Tibial artery (tissue), 4 donors: ENCODE measurements at regions not wholly inside any gene's neighbourhood (a gene's known extent, or its start where the extent isn't known, plus 50 kb on each side); places are given as distances from the start of the nearest gene placed in this dataset.
"Not testable (repeated sequence)": the region's sequence is repeated elsewhere in the genome, so short reads cannot be mapped to it uniquely, and the experiment has no call there.

Source experiments
- DNase-seq, 2 donors: peaks; one replicate each; pipeline ENCODE4 v3.0.0-alpha.2; 2019
- H3K27ac ChIP-seq, 2 donors: fragments of 200-600 bp; sonication (generic) in 1 of 2; 1 replicate in 1 of 2; 2 replicates in 1 of 2; pipeline ENCODE4 v1.5.1; 2018 to 2019; ENCODE audit warnings: mild to moderate bottlenecking in 1 of 2
- H3K27me3 ChIP-seq, 2 donors: fragments of 200-600 bp; sonication (generic) in 1 of 2; one replicate each; pipeline versions ENCODE4 v1.5.1 to v1.6.0; 2016 to 2019
- H3K36me3 ChIP-seq, 3 donors: fragments of 200-600 bp; sonication (generic) in 2 of 3; one replicate each; pipeline ENCODE4 v1.5.1; 2016 to 2019; ENCODE audit warnings: mild to moderate bottlenecking in 2 of 3
- H3K4me1 ChIP-seq, 4 donors: fragments of 200-600 bp; sonication (generic) in 2 of 4; 1 replicate in 3 of 4; 2 replicates in 1 of 4; pipeline ENCODE4 v1.5.1; 2016 to 2019
- H3K4me3 ChIP-seq, 2 donors: fragments of 200-600 bp; sonication (generic) in 1 of 2; 1 replicate in 1 of 2; 2 replicates in 1 of 2; pipeline ENCODE4 v1.5.1; 2018 to 2019; ENCODE audit warnings: mild to moderate bottlenecking in 2 of 2
- H3K9me3 ChIP-seq, 3 donors: fragments of 200-600 bp; sonication (generic) in 1 of 3; one replicate each; pipeline ENCODE4 v1.5.1; 2016 to 2019
- intact Hi-C: fragments of 100-400 bp; cut with DNase I; formaldehyde crosslinking; loops from one replicate; pipeline ENCODE4 v1.15.0; 2023; ENCODE audit warnings: low total_unique reads
- TF ChIP-seq, protein P1 (sequence below), 2 experiments: fragments of 200-600 bp in 1 of 2; fragments of 450-650 bp in 1 of 2; IDR thresholded peaks; one replicate each; pipeline ENCODE4 v1.5.1; 2017 to 2019; ENCODE audit warnings: antibody characterized with exemption in 2 of 2, mild to moderate bottlenecking in 1 of 2, moderate library complexity in 1 of 2

GRCh38 chr3:181484026-181484425, 227.7 kb upstream of the SOX2 start:
- no peaks in the 10 kb centered on the region for H3K36me3 ChIP-seq
- no peaks in the 10 kb centered on the region for H3K4me1 ChIP-seq
- no peaks in the 10 kb centered on the region for H3K9me3 ChIP-seq
- intact Hi-C loops = no loop called here
- no peak overlapping the region for H3K27ac ChIP-seq
- no peaks in the 10 kb centered on the region for H3K27me3 ChIP-seq
- DNase-seq = no peak
- TF ChIP-seq, protein P1, sequence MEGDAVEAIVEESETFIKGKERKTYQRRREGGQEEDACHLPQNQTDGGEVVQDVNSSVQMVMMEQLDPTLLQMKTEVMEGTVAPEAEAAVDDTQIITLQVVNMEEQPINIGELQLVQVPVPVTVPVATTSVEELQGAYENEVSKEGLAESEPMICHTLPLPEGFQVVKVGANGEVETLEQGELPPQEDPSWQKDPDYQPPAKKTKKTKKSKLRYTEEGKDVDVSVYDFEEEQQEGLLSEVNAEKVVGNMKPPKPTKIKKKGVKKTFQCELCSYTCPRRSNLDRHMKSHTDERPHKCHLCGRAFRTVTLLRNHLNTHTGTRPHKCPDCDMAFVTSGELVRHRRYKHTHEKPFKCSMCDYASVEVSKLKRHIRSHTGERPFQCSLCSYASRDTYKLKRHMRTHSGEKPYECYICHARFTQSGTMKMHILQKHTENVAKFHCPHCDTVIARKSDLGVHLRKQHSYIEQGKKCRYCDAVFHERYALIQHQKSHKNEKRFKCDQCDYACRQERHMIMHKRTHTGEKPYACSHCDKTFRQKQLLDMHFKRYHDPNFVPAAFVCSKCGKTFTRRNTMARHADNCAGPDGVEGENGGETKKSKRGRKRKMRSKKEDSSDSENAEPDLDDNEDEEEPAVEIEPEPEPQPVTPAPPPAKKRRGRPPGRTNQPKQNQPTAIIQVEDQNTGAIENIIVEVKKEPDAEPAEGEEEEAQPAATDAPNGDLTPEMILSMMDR (IDR thresholded peaks at IDR 0.05) = no peak
- H3K4me3 ChIP-seq = no peak overlapping the region

DNA sequence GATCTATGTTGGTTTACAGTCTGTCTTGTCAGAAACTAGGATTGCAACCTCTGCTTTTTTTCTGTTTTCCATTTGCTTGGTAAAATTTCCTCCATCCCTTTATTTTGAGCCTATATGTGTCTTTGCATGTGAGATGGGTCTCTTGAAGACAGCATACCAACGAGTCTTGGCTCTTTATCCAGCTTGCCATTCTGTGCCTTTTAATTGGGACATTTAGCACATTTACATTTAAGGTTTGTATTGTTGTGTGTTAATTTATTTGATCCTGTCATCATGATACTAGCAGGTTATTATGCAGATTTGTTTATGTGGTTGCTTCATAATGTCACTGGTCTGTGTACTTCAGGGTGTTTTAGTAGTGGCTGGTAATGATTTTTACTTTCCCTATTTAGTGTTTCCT, 236.6 kb upstream of the SOX2 start:
- intact Hi-C loops, H3K27ac ChIP-seq, H3K4me3 ChIP-seq, H3K36me3 ChIP-seq, DNase-seq, H3K4me1 ChIP-seq, H3K27me3 ChIP-seq: not testable (repeated sequence)
- peaks cover 0 to 23% (median 21%) of the 10 kb centered on the region in 3 donors for H3K9me3 ChIP-seq

DNA sequence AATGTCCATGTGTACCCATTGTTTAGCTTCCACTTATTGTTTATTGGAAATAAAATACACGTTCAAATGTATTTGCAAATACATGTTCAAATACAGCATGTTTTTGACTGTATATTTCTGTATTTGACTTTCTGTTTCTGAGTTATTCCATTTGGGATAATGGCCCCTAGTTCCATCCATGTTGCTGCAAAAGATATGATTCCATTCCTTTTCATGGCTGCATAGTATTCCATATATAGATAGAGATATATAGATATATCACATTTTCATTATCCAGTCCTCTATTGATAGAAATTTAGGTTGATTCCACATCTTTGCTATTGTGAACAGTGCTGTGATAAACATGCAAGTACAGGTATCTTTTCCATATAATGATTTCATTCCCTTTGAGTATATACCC, 241.4 kb upstream of the SOX2 start:
- no peaks in the 10 kb centered on the region for H3K4me1 ChIP-seq
- no peak for DNase-seq
- H3K4me3 ChIP-seq = no peak overlapping the region
- intact Hi-C loops = no loop called here
- TF ChIP-seq, protein P1 (IDR thresholded peaks at IDR 0.05) = no peak
- H3K27ac ChIP-seq = no peak overlapping the region
- H3K27me3 ChIP-seq = no peaks in the 10 kb centered on the region
- H3K36me3 ChIP-seq = no peaks in the 10 kb centered on the region
- H3K9me3 ChIP-seq = peaks cover 0 to 24% (median 18%) of the 10 kb centered on the region in 3 donors

DNA sequence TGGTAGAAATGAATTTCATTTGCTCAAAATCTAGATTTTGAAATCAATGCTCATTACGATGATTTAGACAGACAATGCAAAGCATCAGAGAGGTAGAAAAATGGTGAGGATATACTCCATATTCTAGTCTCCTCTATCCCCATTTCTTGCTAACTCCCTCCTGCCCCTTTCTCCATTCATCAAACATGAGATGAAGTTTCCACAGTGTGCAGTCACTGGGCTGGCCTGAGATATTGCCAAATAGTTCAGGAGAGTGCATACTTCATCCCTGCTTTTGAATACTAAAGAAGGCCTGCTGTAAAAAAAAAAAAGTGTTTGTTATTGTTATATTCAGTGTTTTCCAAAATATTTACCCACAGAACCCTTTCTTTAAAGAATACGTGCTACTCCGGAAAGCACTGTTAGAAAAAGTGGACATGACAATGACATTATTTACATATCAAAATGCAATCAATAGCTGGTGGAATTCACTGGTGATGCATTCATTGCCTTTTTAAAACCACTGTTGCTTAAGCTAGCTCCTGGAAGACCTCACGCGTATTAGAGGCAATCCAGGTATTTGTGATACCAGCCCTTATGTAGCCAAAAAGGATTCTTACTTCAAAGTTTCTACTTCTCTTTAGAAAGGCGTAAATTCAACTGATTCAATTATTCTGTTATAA, 247.6 kb upstream of the SOX2 start:
- Histone ChIP-seq H3K4me3 (no peak overlapping the region), H3K27me3 (no peaks in the 10 kb centered on the region), H3K27ac (no peak overlapping the region), H3K9me3 (no peaks in the 10 kb centered on the region), H3K4me1 (no peaks in the 10 kb centered on the region), H3K36me3 (no peaks in the 10 kb centered on the region)
- TF ChIP-seq, protein P1 (IDR thresholded peaks at IDR 0.05) = no peak
- DNase-seq = no peak
- intact Hi-C loops = no loop called here

DNA sequence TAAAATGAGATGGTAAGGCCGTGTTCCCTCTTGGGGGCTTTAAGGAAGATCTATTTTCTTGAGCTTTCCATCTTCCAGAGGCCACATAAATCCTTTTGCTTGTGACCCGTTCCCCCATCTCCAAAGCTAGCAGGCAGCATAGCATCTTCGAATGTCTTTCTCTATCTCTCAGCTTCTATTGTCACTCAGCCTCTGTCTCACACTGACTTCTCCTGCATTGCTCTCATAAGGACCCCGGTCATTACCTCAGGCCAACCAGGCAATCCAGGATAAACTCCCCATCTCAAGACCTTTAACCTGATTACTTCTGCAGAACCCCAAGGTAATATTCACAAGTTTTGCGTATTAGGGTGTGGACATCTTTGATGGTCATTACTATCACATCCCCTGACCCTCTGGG, 250.3 kb upstream of the SOX2 start:
- Histone ChIP-seq H3K27ac (no peak overlapping the region), H3K4me3 (no peak overlapping the region), H3K36me3 (no peaks in the 10 kb centered on the region), H3K9me3 (no peaks in the 10 kb centered on the region), H3K27me3 (no peaks in the 10 kb centered on the region), H3K4me1 (no peaks in the 10 kb centered on the region)
- TF ChIP-seq, protein P1 (IDR thresholded peaks at IDR 0.05) = no peak
- no peak for DNase-seq
- intact Hi-C loops = no loop called here

- no peak overlapping the region for H3K4me3 ChIP-seq
- DNase-seq = no peak
- no peak overlapping the region for H3K27ac ChIP-seq
- H3K9me3 ChIP-seq = no peaks in the 10 kb centered on the region
- TF ChIP-seq, protein P1 (IDR thresholded peaks at IDR 0.05) = no peak
- no peaks in the 10 kb centered on the region for H3K4me1 ChIP-seq
- intact Hi-C loops = no loop called here
- H3K27me3 ChIP-seq = no peaks in the 10 kb centered on the region
- no peaks in the 10 kb centered on the region for H3K36me3 ChIP-seq
Observed at GRCh38 chr3:181459516-181459915, 252.2 kb upstream of the SOX2 start.
